NCI-H526 treated with DMSO at 0.1 percent for 48 hours (cell line): ENCODE measurements at regions not wholly inside any gene's neighbourhood (a gene's known extent, or its start where the extent isn't known, plus 50 kb on each side); places are given as distances from the start of the nearest gene placed in this dataset.
A peak's percentile ranks its signal among the peaks of the same experiment; 100 is the strongest.
"Not testable (repeated sequence)": the region's sequence is repeated elsewhere in the genome, so short reads cannot be mapped to it uniquely, and the experiment has no call there.

Experiments
- DNase-seq: peaks from one replicate; lab custom pipeline; 2025; lab: John Stamatoyannopoulos, UW

GRCh38 chr6:3672339-3672738 is 79.2 kb downstream of the PXDC1 start:
- not testable (repeated sequence) for DNase-seq

GRCh38 chr6:3671382-3671781 is 80.1 kb downstream of the PXDC1 start:
- DNase-seq, result no peak

GRCh38 chr6:3670356-3670755 is 81.2 kb downstream of the PXDC1 start:
- no peak for DNase-seq

GRCh38 chr6:3669916-3670315 is 81.6 kb downstream of the PXDC1 start:
- DNase-seq, result peak; percentile 54

- no peak for DNase-seq
Measured at GRCh38 chr6:3665608-3666007, 85.9 kb downstream of the PXDC1 start.

GRCh38 chr6:3664625-3665041 is 86.9 kb downstream of the PXDC1 start:
- DNase-seq, result no peak

- no peak for DNase-seq
Measured at GRCh38 chr6:3663811-3664210, 87.7 kb downstream of the PXDC1 start.

- DNase-seq, result no peak
Measured at GRCh38 chr6:3663081-3663480, 88.4 kb downstream of the PXDC1 start.

GRCh38 chr6:3661390-3661789 is 90.1 kb downstream of the PXDC1 start:
- no peak for DNase-seq

- DNase-seq, result no peak
Measured at GRCh38 chr6:3660473-3660872, 91.0 kb downstream of the PXDC1 start.

- DNase-seq, result no peak
Measured at GRCh38 chr6:3659748-3660147, 91.8 kb downstream of the PXDC1 start.

GRCh38 chr6:3656076-3656475 is 95.4 kb downstream of the PXDC1 start:
- no peak for DNase-seq

- no peak for DNase-seq
Measured at GRCh38 chr6:3654898-3655297, 96.6 kb downstream of the PXDC1 start.

- no peak for DNase-seq
Measured at GRCh38 chr6:3654436-3654835, 97.1 kb downstream of the PXDC1 start.

GRCh38 chr6:3653528-3654070 is 97.9 kb downstream of the PXDC1 start:
- DNase-seq, result no peak

GRCh38 chr6:3651698-3652229 is 99.7 kb downstream of the PXDC1 start:
- DNase-seq, result no peak

GRCh38 chr6:3650959-3651697 is 100.4 kb downstream of the PXDC1 start:
- DNase-seq, result no peak

GRCh38 chr6:3650076-3650958 is 101.2 kb downstream of the PXDC1 start:
- no peak for DNase-seq

- no peak for DNase-seq
Measured at GRCh38 chr6:3648724-3649123, 102.8 kb downstream of the PXDC1 start.

- no peak for DNase-seq
Measured at GRCh38 chr6:3646616-3647362, 104.7 kb downstream of the PXDC1 start.

GRCh38 chr6:3644739-3645012 is 106.8 kb downstream of the PXDC1 start:
- DNase-seq, result no peak
